ENCODE measurements at regions not wholly inside any gene's neighbourhood (a gene's known extent, or its start where the extent isn't known, plus 50 kb on each side); places are given as distances from the start of the nearest gene placed in this dataset.

DNA sequence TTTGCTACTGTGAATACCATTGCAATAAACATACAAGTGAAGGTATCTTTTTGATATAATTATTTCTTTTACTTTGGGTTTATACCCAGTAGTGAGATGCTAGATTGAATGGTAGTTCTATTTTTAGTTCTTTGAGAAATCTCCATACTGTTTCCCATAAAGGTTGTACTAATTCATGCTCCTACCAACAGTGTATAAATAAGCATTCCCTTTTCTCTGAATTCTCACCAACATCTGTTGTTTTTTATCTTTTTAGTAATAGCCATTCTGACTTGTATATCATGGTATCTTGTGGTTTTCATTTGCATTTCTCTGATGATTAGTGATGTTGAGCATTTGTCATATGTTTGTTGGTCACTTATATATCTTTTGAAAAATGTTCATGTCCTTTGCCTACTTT is 183.6 kb upstream of the LRFN2 start:
- TF ChIP-seq, protein P1, sequence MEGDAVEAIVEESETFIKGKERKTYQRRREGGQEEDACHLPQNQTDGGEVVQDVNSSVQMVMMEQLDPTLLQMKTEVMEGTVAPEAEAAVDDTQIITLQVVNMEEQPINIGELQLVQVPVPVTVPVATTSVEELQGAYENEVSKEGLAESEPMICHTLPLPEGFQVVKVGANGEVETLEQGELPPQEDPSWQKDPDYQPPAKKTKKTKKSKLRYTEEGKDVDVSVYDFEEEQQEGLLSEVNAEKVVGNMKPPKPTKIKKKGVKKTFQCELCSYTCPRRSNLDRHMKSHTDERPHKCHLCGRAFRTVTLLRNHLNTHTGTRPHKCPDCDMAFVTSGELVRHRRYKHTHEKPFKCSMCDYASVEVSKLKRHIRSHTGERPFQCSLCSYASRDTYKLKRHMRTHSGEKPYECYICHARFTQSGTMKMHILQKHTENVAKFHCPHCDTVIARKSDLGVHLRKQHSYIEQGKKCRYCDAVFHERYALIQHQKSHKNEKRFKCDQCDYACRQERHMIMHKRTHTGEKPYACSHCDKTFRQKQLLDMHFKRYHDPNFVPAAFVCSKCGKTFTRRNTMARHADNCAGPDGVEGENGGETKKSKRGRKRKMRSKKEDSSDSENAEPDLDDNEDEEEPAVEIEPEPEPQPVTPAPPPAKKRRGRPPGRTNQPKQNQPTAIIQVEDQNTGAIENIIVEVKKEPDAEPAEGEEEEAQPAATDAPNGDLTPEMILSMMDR (IDR thresholded peaks at IDR 0.05; ENCODE audit: extremely low read depth in 1 of 2, insufficient read depth in 1 of 2, low read depth in 1 of 2, low read length in 2 of 2) = no peak
- no peak for TF ChIP-seq JUN (IDR thresholded peaks at IDR 0.05; ENCODE audit: borderline replicate concordance, insufficient read depth, insufficient read length, low read depth)
- TF ChIP-seq MYC (IDR thresholded peaks at IDR 0.05; ENCODE audit: low read depth, low read length) = no peak
- TF ChIP-seq POLR2A (IDR thresholded peaks at IDR 0.05; ENCODE audit: low read depth, low read length) = no peak
- no peak for TF ChIP-seq EZH2 (IDR thresholded peaks at IDR 0.05; ENCODE audit: borderline replicate concordance, low read depth, low read length, severe bottlenecking)
- TF ChIP-seq POLR2AphosphoS5 (IDR thresholded peaks at IDR 0.05; ENCODE audit: insufficient read depth, low read depth, low read length) = no peak
